GM12878 (cell line): ENCODE measurements at regions not wholly inside any gene's neighbourhood (a gene's known extent, or its start where the extent isn't known, plus 50 kb on each side); places are given as distances from the start of the nearest gene placed in this dataset.

Experiments
- CREM ChIP-seq: IDR thresholded peaks from 2 replicates; pipeline ENCODE4 v1.6.1; 2014; ENCODE audit warnings: antibody characterized with exemption, low read depth
- IRF4 ChIP-seq: IDR thresholded peaks from 2 replicates; pipeline ENCODE4 v1.6.1; 2011; ENCODE audit warnings: low read depth, low read length
- NR2C1 ChIP-seq: fragments of 450-650 bp; IDR thresholded peaks from 2 replicates; pipeline ENCODE4 v1.6.1; 2017; ENCODE audit warnings: antibody characterized with exemption, mild to moderate bottlenecking, moderate library complexity
- NR2C2 ChIP-seq: IDR thresholded peaks from 2 replicates; pipeline ENCODE4 v1.6.1; 2011; ENCODE audit warnings: borderline replicate concordance, low read depth; ENCODE audit not compliant: control insufficient read depth, insufficient read length
- PAX8 ChIP-seq: fragments of 450-650 bp; IDR thresholded peaks from 2 replicates; pipeline ENCODE4 v1.6.1; 2017; ENCODE audit warnings: mild to moderate bottlenecking, moderate library complexity
- RAD21 ChIP-seq: IDR thresholded peaks from 2 replicates; pipeline ENCODE4 v1.6.1; 2011; ENCODE audit warnings: mild to moderate bottlenecking, low read depth, low read length, moderate library complexity; ENCODE audit not compliant: insufficient read depth
- RAD51 ChIP-seq: fragments of 450-650 bp; IDR thresholded peaks from 2 replicates; pipeline ENCODE4 v1.6.1; 2016; ENCODE audit warnings: moderate library complexity, mild to moderate bottlenecking, inconsistent platforms
- SRF ChIP-seq, 2 experiments: IDR thresholded peaks; 2 replicates each; pipeline ENCODE4 v1.6.1; 2011; ENCODE audit warnings: low read depth in 2 of 2, low read length in 2 of 2, mild to moderate bottlenecking in 1 of 2, moderate library complexity in 1 of 2
- WRNIP1 ChIP-seq: IDR thresholded peaks from 2 replicates; pipeline ENCODE4 v1.6.1; 2011; ENCODE audit warnings: low read depth, low read length, improper control_type of control experiment, borderline replicate concordance
- ZNF24 ChIP-seq: fragments of 450-650 bp; IDR thresholded peaks from 2 replicates; pipeline ENCODE4 v1.6.1; 2017; ENCODE audit warnings: antibody characterized with exemption, mild to moderate bottlenecking
- ZNF274 ChIP-seq: IDR thresholded peaks from one replicate; pipeline ENCODE4 v1.8.0; 2011; ENCODE audit not compliant: insufficient read length, insufficient read depth
- TF ChIP-seq, protein P1 (sequence below): IDR thresholded peaks from 2 replicates; pipeline ENCODE4 v1.6.1; 2012; ENCODE audit warnings: improper control_type of control experiment, low read depth, low read length; ENCODE audit not compliant: insufficient replicate concordance
- TF ChIP-seq, protein P2 (sequence below): fragments of 450-650 bp; IDR thresholded peaks from 2 replicates; pipeline ENCODE4 v1.6.1; 2017; ENCODE audit warnings: borderline replicate concordance
- TF ChIP-seq, protein P3 (sequence below): fragments of 450-650 bp; IDR thresholded peaks from 2 replicates; pipeline ENCODE4 v1.6.1; 2016; ENCODE audit warnings: mild to moderate bottlenecking
- TF ChIP-seq, protein P4 (sequence below): fragments of 450-650 bp; IDR thresholded peaks from 2 replicates; pipeline ENCODE4 v1.6.1; 2017; ENCODE audit warnings: mild to moderate bottlenecking, moderate library complexity
- TF ChIP-seq, protein P5 (sequence below): fragments of 150-350 bp; IDR thresholded peaks from 2 replicates; pipeline ENCODE4 v1.6.1; 2016; ENCODE audit warnings: low read depth, low read length

DNA sequence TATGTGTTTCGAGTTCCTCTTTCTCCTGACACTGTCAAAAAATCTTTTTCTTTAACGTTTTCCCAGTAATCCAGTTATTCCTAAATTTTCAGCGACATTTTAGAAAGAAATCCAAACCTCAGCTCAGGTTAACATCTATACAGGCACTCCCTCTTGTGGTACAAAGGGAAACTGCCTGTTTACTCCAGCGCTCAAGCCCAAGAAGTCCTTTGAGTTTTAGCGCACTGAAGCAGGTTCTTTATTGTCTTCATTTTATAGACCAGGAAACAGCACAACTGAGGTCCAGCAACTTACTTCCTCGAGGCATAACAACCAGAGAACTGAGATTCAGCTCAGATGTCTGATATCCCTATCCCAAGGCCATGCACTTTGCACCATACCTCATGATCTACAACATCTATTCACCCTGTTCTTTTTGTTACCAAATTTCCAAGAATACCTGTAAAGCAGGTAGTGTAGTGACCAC lies 287.2 kb upstream of the MKLN1 start (continued):
- TF ChIP-seq, protein P1, sequence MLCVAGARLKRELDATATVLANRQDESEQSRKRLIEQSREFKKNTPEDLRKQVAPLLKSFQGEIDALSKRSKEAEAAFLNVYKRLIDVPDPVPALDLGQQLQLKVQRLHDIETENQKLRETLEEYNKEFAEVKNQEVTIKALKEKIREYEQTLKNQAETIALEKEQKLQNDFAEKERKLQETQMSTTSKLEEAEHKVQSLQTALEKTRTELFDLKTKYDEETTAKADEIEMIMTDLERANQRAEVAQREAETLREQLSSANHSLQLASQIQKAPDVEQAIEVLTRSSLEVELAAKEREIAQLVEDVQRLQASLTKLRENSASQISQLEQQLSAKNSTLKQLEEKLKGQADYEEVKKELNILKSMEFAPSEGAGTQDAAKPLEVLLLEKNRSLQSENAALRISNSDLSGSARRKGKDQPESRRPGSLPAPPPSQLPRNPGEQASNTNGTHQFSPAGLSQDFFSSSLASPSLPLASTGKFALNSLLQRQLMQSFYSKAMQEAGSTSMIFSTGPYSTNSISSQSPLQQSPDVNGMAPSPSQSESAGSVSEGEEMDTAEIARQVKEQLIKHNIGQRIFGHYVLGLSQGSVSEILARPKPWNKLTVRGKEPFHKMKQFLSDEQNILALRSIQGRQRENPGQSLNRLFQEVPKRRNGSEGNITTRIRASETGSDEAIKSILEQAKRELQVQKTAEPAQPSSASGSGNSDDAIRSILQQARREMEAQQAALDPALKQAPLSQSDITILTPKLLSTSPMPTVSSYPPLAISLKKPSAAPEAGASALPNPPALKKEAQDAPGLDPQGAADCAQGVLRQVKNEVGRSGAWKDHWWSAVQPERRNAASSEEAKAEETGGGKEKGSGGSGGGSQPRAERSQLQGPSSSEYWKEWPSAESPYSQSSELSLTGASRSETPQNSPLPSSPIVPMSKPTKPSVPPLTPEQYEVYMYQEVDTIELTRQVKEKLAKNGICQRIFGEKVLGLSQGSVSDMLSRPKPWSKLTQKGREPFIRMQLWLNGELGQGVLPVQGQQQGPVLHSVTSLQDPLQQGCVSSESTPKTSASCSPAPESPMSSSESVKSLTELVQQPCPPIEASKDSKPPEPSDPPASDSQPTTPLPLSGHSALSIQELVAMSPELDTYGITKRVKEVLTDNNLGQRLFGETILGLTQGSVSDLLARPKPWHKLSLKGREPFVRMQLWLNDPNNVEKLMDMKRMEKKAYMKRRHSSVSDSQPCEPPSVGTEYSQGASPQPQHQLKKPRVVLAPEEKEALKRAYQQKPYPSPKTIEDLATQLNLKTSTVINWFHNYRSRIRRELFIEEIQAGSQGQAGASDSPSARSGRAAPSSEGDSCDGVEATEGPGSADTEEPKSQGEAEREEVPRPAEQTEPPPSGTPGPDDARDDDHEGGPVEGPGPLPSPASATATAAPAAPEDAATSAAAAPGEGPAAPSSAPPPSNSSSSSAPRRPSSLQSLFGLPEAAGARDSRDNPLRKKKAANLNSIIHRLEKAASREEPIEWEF, result no peak
- TF ChIP-seq PAX8 (no peak), IRF4 (no peak), SRF (IDR thresholded peaks at IDR 0.05; ENCODE audit: low read depth in 2 of 2, low read length in 2 of 2) (no peak), CREM (no peak), RAD21 (peak; percentile 97), ZNF274 (no peak), RAD51 (no peak), ZNF24 (no peak), WRNIP1 (no peak), NR2C2 (no peak), NR2C1 (no peak)
- TF ChIP-seq, protein P2, sequence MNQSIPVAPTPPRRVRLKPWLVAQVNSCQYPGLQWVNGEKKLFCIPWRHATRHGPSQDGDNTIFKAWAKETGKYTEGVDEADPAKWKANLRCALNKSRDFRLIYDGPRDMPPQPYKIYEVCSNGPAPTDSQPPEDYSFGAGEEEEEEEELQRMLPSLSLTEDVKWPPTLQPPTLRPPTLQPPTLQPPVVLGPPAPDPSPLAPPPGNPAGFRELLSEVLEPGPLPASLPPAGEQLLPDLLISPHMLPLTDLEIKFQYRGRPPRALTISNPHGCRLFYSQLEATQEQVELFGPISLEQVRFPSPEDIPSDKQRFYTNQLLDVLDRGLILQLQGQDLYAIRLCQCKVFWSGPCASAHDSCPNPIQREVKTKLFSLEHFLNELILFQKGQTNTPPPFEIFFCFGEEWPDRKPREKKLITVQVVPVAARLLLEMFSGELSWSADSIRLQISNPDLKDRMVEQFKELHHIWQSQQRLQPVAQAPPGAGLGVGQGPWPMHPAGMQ, result no peak
- TF ChIP-seq, protein P3, sequence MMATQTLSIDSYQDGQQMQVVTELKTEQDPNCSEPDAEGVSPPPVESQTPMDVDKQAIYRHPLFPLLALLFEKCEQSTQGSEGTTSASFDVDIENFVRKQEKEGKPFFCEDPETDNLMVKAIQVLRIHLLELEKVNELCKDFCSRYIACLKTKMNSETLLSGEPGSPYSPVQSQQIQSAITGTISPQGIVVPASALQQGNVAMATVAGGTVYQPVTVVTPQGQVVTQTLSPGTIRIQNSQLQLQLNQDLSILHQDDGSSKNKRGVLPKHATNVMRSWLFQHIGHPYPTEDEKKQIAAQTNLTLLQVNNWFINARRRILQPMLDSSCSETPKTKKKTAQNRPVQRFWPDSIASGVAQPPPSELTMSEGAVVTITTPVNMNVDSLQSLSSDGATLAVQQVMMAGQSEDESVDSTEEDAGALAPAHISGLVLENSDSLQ, result no peak
- TF ChIP-seq, protein P4, sequence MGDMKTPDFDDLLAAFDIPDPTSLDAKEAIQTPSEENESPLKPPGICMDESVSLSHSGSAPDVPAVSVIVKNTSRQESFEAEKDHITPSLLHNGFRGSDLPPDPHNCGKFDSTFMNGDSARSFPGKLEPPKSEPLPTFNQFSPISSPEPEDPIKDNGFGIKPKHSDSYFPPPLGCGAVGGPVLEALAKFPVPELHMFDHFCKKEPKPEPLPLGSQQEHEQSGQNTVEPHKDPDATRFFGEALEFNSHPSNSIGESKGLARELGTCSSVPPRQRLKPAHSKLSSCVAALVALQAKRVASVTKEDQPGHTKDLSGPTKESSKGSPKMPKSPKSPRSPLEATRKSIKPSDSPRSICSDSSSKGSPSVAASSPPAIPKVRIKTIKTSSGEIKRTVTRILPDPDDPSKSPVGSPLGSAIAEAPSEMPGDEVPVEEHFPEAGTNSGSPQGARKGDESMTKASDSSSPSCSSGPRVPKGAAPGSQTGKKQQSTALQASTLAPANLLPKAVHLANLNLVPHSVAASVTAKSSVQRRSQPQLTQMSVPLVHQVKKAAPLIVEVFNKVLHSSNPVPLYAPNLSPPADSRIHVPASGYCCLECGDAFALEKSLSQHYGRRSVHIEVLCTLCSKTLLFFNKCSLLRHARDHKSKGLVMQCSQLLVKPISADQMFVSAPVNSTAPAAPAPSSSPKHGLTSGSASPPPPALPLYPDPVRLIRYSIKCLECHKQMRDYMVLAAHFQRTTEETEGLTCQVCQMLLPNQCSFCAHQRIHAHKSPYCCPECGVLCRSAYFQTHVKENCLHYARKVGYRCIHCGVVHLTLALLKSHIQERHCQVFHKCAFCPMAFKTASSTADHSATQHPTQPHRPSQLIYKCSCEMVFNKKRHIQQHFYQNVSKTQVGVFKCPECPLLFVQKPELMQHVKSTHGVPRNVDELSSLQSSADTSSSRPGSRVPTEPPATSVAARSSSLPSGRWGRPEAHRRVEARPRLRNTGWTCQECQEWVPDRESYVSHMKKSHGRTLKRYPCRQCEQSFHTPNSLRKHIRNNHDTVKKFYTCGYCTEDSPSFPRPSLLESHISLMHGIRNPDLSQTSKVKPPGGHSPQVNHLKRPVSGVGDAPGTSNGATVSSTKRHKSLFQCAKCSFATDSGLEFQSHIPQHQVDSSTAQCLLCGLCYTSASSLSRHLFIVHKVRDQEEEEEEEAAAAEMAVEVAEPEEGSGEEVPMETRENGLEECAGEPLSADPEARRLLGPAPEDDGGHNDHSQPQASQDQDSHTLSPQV, result no peak
- TF ChIP-seq, protein P5, sequence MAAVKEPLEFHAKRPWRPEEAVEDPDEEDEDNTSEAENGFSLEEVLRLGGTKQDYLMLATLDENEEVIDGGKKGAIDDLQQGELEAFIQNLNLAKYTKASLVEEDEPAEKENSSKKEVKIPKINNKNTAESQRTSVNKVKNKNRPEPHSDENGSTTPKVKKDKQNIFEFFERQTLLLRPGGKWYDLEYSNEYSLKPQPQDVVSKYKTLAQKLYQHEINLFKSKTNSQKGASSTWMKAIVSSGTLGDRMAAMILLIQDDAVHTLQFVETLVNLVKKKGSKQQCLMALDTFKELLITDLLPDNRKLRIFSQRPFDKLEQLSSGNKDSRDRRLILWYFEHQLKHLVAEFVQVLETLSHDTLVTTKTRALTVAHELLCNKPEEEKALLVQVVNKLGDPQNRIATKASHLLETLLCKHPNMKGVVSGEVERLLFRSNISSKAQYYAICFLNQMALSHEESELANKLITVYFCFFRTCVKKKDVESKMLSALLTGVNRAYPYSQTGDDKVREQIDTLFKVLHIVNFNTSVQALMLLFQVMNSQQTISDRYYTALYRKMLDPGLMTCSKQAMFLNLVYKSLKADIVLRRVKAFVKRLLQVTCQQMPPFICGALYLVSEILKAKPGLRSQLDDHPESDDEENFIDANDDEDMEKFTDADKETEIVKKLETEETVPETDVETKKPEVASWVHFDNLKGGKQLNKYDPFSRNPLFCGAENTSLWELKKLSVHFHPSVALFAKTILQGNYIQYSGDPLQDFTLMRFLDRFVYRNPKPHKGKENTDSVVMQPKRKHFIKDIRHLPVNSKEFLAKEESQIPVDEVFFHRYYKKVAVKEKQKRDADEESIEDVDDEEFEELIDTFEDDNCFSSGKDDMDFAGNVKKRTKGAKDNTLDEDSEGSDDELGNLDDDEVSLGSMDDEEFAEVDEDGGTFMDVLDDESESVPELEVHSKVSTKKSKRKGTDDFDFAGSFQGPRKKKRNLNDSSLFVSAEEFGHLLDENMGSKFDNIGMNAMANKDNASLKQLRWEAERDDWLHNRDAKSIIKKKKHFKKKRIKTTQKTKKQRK, result no peak
